DMS114 treated with DMSO at 0.1 percent for 48 hours (cell line): ENCODE measurements at regions not wholly inside any gene's neighbourhood (a gene's known extent, or its start where the extent isn't known, plus 50 kb on each side); places are given as distances from the start of the nearest gene placed in this dataset.
A peak's percentile ranks its signal among the peaks of the same experiment; 100 is the strongest.

ENCODE experiments used
- DNase-seq: peaks from one replicate; lab custom pipeline; 2025; ENCODE audit not compliant: unreplicated experiment; lab: John Stamatoyannopoulos, UW

- no peak for DNase-seq
These were observed 171.2 kb upstream of the NCK2 start for GRCh38 chr2:105573490-105573889.

GRCh38 chr2:105571445-105571987, 172.7 kb upstream of the FHL2 start:
- no peak for DNase-seq

- DNase-seq, result no peak
These were observed 171.9 kb upstream of the FHL2 start for GRCh38 chr2:105570757-105571156.

- no peak for DNase-seq
These were observed 171.5 kb upstream of the FHL2 start for GRCh38 chr2:105570326-105570725.

- no peak for DNase-seq
These were observed 170.8 kb upstream of the FHL2 start for GRCh38 chr2:105569606-105570005.

GRCh38 chr2:105567996-105568494, 169.2 kb upstream of the FHL2 start:
- DNase-seq, result no peak

- DNase-seq, result no peak
These were observed 164.3 kb upstream of the FHL2 start for GRCh38 chr2:105563000-105563719.

GRCh38 chr2:105561401-105561800, 162.6 kb upstream of the FHL2 start:
- no peak for DNase-seq

- no peak for DNase-seq
These were observed 161.3 kb upstream of the FHL2 start for GRCh38 chr2:105560157-105560556.

GRCh38 chr2:105557021-105557920, 158.4 kb upstream of the FHL2 start:
- no peak for DNase-seq

GRCh38 chr2:105556366-105556765, 157.5 kb upstream of the FHL2 start:
- no peak for DNase-seq

GRCh38 chr2:105554235-105554634, 155.4 kb upstream of the FHL2 start:
- no peak for DNase-seq

- DNase-seq, result no peak
These were observed 154.8 kb upstream of the FHL2 start for GRCh38 chr2:105553538-105554196.

- DNase-seq, result no peak
These were observed 147.8 kb upstream of the FHL2 start for GRCh38 chr2:105546628-105546974.

GRCh38 chr2:105545730-105546627, 147.1 kb upstream of the FHL2 start:
- DNase-seq, result peak; percentile 25

GRCh38 chr2:105544591-105545377, 145.9 kb upstream of the FHL2 start:
- no peak for DNase-seq

- DNase-seq, result no peak
These were observed 142.6 kb upstream of the FHL2 start for GRCh38 chr2:105541189-105542050.

- no peak for DNase-seq
These were observed 141.8 kb upstream of the FHL2 start for GRCh38 chr2:105540642-105541041.

GRCh38 chr2:105539331-105539730, 140.5 kb upstream of the FHL2 start:
- DNase-seq, result no peak
